ENCODE measurements at regions not wholly inside any gene's neighbourhood (a gene's known extent, or its start where the extent isn't known, plus 50 kb on each side); places are given as distances from the start of the nearest gene placed in this dataset.

DNA sequence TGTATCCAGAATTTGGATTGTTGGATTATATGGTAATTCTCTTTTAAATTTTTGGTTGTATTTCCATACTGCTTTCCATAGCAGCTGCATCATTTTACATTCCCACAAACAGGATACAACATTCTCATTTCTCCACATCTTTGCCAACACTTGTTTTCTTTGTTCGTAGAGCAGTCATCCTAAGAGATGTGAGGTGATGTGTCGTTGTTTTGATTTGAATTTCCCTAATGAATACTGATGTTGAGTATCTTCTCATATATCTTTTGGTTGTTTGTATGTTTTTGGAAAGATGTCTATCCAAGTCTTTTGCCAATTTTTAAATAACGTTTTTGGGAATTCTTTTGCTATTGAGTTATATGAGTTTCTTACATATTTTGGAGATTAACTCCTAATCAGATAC, 93.6 kb downstream of the GMNC start:
- TF ChIP-seq, protein P1, sequence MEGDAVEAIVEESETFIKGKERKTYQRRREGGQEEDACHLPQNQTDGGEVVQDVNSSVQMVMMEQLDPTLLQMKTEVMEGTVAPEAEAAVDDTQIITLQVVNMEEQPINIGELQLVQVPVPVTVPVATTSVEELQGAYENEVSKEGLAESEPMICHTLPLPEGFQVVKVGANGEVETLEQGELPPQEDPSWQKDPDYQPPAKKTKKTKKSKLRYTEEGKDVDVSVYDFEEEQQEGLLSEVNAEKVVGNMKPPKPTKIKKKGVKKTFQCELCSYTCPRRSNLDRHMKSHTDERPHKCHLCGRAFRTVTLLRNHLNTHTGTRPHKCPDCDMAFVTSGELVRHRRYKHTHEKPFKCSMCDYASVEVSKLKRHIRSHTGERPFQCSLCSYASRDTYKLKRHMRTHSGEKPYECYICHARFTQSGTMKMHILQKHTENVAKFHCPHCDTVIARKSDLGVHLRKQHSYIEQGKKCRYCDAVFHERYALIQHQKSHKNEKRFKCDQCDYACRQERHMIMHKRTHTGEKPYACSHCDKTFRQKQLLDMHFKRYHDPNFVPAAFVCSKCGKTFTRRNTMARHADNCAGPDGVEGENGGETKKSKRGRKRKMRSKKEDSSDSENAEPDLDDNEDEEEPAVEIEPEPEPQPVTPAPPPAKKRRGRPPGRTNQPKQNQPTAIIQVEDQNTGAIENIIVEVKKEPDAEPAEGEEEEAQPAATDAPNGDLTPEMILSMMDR (IDR thresholded peaks at IDR 0.05) = no peak
- no peak for ATAC-seq (ENCODE audit: low FRiP score)

DNA sequence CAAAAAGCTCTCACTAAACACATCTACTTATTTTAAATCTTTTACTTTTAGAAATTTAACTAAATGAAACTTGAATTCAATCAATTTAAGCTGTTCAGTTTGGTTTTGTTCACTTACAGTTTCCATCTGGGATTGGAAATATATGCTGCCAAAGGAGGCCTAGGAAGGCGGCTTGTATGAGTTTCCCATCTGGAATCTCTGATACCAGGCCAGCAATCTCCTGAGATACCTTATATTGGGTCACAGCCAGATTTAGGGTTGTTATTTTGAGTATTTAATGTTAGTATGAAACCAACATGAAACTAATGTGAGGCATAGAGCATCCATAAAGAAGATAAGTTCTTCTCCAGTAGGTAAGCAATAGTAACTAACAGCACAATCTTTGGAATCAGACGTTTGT, 94.6 kb downstream of the GMNC start:
- ATAC-seq (ENCODE audit: low FRiP score) (no peak), DNase-seq (ENCODE audit: low spot score) (no peak)
- TF ChIP-seq, protein P1 (IDR thresholded peaks at IDR 0.05) = no peak

More for the DNA sequence above, 93.6 kb downstream of the GMNC start:
- DNase-seq (ENCODE audit: low spot score) = no peak

DNA sequence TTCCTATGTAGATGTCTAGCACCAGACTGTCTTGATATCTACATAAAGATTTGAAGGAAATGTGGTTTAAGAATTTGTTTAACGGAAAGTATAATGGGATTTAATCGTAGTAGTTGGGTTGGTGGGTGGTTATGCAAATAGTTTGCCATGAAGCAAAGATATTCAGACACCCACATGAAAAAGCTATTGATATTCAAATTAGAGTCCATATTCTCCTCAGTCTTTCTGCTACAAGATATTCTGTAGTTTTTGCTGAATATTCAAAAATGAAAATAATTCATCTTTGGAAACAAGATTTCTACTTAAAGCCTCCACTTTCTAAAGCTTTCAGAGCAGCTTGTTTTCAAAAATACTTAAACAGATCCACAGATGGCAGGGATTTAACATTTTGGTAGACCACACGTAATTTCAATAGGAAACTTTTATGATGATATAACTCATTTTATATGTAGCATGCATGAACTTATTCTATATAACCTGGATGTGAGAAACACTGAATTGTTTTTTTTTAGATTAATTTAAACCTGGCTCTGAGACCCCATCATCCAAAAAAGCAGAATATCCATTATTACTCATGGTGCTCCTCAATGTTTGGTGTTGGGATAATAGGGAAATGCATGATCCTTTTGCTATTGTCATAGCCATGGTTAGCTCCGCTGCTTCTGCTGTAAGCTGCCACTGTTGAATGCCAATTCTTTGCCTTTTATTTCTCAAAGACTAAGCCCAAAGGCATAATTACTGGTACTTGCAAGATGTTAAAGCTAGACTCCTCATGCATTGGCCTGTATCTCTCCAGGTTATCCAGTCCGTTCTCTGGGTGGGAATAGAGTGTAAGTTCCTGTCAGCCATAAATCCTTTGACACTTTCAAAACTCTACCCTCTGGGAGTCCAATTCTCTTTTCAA, 98.0 kb downstream of the GMNC start:
- no peak for DNase-seq (ENCODE audit: low spot score)
- TF ChIP-seq, protein P1 (IDR thresholded peaks at IDR 0.05) = no peak
- ATAC-seq (ENCODE audit: low FRiP score) = no peak

DNA sequence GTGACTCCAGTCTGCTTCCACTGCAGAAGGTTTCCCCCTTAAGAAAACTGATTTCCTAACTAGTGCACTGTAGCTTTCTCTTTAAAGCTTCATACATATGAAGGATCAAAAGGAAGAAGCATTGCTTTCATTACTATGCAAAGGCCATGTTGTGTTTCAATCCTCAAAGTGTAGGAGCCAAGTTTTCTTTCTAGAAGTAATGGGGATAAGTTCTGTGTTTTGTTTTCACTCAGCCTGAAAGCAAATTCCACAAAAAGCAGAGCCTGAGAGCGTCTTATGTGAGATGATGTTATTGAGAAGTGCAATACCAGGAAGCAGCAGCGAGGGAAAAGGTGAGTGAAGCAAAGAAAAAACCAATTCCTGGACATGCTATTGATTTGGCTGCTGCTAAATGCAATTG, 99.7 kb downstream of the GMNC start:
- TF ChIP-seq, protein P1 (IDR thresholded peaks at IDR 0.05) = no peak
- DNase-seq (ENCODE audit: low spot score) = no peak
- no peak for ATAC-seq (ENCODE audit: low FRiP score)

DNA sequence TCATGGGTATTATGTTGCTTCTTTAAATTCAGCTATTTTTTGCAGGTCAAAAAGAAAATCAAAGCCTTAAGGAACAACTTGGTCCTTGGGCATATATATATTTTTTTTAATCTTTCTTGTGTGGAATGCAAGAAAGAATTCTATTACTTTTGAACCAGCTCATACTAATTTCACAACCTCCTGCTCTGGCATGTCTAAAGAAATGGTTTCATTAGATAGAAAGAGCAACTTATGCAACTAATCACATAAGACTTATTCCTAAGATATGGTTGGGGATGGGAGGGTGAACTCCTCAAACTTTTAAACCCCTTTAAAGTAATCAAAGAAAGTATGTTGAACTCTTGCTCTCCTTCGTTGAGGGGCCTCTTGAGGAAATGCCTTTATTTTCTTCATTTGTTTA, 114.9 kb downstream of the GMNC start:
- ATAC-seq (ENCODE audit: low FRiP score) (no peak), DNase-seq (ENCODE audit: low spot score) (no peak)
- TF ChIP-seq, protein P1 (IDR thresholded peaks at IDR 0.05) = no peak

DNA sequence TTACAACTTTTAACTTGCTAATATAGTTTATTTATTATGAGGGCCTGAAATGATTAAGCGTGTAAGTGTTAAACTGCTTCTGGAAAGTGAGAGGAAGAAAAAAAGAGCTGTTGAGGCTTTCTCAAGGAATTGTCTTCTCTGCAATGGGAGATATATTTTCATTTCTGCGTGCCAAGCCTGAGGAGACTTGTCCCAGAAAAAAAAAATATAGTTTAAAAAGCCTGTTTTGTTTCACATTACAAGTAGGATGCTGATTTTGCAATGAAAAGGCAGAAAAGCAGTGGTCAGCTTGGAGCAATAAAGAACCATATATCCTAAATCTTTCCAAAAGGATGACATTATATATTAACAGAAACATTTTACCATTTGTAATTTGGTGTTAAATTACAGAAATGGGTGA, 115.5 kb downstream of the GMNC start:
- TF ChIP-seq, protein P1 (IDR thresholded peaks at IDR 0.05) = no peak
- ATAC-seq (ENCODE audit: low FRiP score) = no peak
- no peak for DNase-seq (ENCODE audit: low spot score)

DNA sequence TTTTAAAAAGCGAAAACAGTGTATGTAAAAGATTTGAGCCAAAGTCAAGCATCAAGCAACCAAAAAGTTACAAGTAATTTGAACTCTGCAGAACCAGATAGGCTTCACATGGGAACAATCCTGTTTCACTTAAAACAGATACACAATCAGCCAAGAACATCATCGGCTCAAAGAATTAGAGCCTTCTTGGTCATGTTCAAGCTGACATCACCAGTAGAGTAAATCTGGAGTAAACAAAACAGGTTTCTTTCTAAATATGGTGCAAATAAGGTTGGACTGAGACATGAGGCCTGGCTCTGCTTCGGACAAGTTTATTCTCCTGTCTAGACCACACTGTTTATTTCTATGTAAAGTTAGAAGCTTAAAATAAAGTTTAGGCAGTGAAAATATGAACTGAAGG, 116.0 kb downstream of the GMNC start:
- TF ChIP-seq, protein P1 (IDR thresholded peaks at IDR 0.05) = no peak
- ATAC-seq (ENCODE audit: low FRiP score) (no peak), DNase-seq (ENCODE audit: low spot score) (no peak)

All from omental fat pad (tissue), 3 donors.